SK-N-SH (cell line): ENCODE measurements at regions not wholly inside any gene's neighbourhood (a gene's known extent, or its start where the extent isn't known, plus 50 kb on each side); places are given as distances from the start of the nearest gene placed in this dataset.

Source experiments
- CTCF ChIA-PET: fragments of 300-600, 350-600 bp; formaldehyde crosslinking; extraction: SDS; loops from one replicate; lab custom pipeline; 2021; lab: Yijun Ruan, JAX
- POLR2A ChIA-PET: fragments of 350-600 bp; sonication (Branson Sonifier 250); formaldehyde crosslinking; extraction: SDS; loops from one replicate; lab custom pipeline; 2020; ENCODE audit warnings: antibody characterized with exemption, inconsistent platforms; lab: Yijun Ruan, JAX
- DNase-seq: peaks from one replicate; pipeline ENCODE4 v3.0.0; 2012
- H2AFZ ChIP-seq: fragments of 200-600 bp; sonication (generic); 2 replicates; pipeline ENCODE4 v1.8.1; 2016; ENCODE audit warnings: antibody characterized with exemption, mild to moderate bottlenecking, low read depth
- H3F3A ChIP-seq: fragments of 200-600 bp; sonication (generic); replicated peaks from 2 replicates; pipeline ENCODE3; 2016; ENCODE audit warnings: antibody characterized with exemption, mild to moderate bottlenecking; ENCODE audit not compliant: insufficient read depth
- H3K27ac ChIP-seq, 2 experiments: fragments of 200-500 bp in 1 of 2; fragments of 200-600 bp in 1 of 2; sonication (Bioruptor generic) in 1 of 2; sonication (generic), shearing (Covaris generic) in 1 of 2; 2 replicates each; pipeline versions ENCODE4 v1.5.1 to v1.6.1; 2014 to 2016; ENCODE audit warnings: low read depth in 2 of 2, inconsistent platforms in 1 of 2, low read length in 1 of 2, mild to moderate bottlenecking in 1 of 2, mixed read lengths in 1 of 2
- H3K27me3 ChIP-seq: fragments of 200-600 bp; sonication (generic), shearing (Covaris generic); 2 replicates; pipeline ENCODE4 v1.6.1; 2016; ENCODE audit warnings: mixed run types; ENCODE audit not compliant: insufficient read depth
- H3K36me3 ChIP-seq, 2 experiments: fragments of 200-500 bp in 1 of 2; fragments of 200-600 bp in 1 of 2; sonication (Bioruptor generic) in 1 of 2; sonication (generic) in 1 of 2; replicated peaks in 1 of 2; 2 replicates each; pipeline versions ENCODE3 to v1.5.1; 2014 to 2016; ENCODE audit warnings: low read length in 1 of 2, mild to moderate bottlenecking in 1 of 2; ENCODE audit not compliant: insufficient read depth in 2 of 2, control insufficient read depth in 1 of 2
- H3K4me1 ChIP-seq, 2 experiments: fragments of 200-500 bp in 1 of 2; fragments of 200-600 bp in 1 of 2; sonication (Bioruptor generic) in 1 of 2; sonication (generic), shearing (Covaris generic) in 1 of 2; 2 replicates each; pipeline versions ENCODE4 v1.5.1 to v1.6.1; 2014 to 2016; ENCODE audit warnings: low read depth in 1 of 2, low read length in 1 of 2, mixed run types in 1 of 2; ENCODE audit not compliant: insufficient read depth in 2 of 2, control insufficient read depth in 1 of 2
- H3K4me2 ChIP-seq: fragments of 200-600 bp; sonication (generic), shearing (Covaris generic); 2 replicates; pipeline ENCODE4 v1.6.1; 2017; ENCODE audit warnings: mixed run types
- H3K4me3 ChIP-seq, 2 experiments: fragments of 200-500 bp in 1 of 2; fragments of 200-600 bp in 1 of 2; sonication (Bioruptor generic) in 1 of 2; sonication (generic), shearing (Covaris generic) in 1 of 2; 2 replicates each; pipeline versions ENCODE4 v1.5.1 to v1.8.1; 2014 to 2016; ENCODE audit warnings: low read depth in 2 of 2, inconsistent platforms in 1 of 2, low read length in 1 of 2, mild to moderate bottlenecking in 1 of 2, mixed read lengths in 1 of 2, moderate library complexity in 1 of 2
- H3K79me2 ChIP-seq: fragments of 200-600 bp; sonication (generic); 2 replicates; pipeline ENCODE4 v1.8.1; 2017; ENCODE audit warnings: mild to moderate bottlenecking; ENCODE audit not compliant: insufficient read depth
- H3K9ac ChIP-seq: fragments of 200-600 bp; sonication (generic); 2 replicates; pipeline ENCODE4 v1.6.1; 2017; ENCODE audit warnings: mixed run types
- H3K9me2 ChIP-seq: fragments of 200-600 bp; sonication (generic); 2 replicates; pipeline ENCODE4 v1.6.1; 2017; ENCODE audit warnings: mixed run types
- H3K9me3 ChIP-seq: fragments of 200-600 bp; sonication (generic); 2 replicates; pipeline ENCODE4 v1.6.1; 2017; ENCODE audit warnings: mixed run types, mild to moderate bottlenecking, moderate library complexity
- H4K20me1 ChIP-seq: fragments of 200-600 bp; sonication (generic); 2 replicates; pipeline ENCODE4 v1.6.1; 2017; ENCODE audit warnings: mild to moderate bottlenecking, mixed run types; ENCODE audit not compliant: insufficient read depth
- EZH2phosphoT487 ChIP-seq: fragments of 200-600 bp; sonication (generic); IDR thresholded peaks from 2 replicates; pipeline ENCODE4 v1.6.1; 2017; ENCODE audit warnings: low read depth, mixed run types, mild to moderate bottlenecking, antibody characterized with exemption, moderate library complexity, borderline replicate concordance
- FOSL2 ChIP-seq: IDR thresholded peaks from 2 replicates; pipeline ENCODE4 v1.4.0; 2012; ENCODE audit warnings: low read depth, mild to moderate bottlenecking, moderate library complexity, borderline replicate concordance
- FOXJ3 ChIP-seq: sonication (generic); formaldehyde crosslinking; IDR thresholded peaks from 2 replicates; pipeline ENCODE4 v1.5.1; 2020; ENCODE audit warnings: mild to moderate bottlenecking, missing genetic modification reagents
- JUND ChIP-seq: IDR thresholded peaks from 2 replicates; pipeline ENCODE4 v1.4.0; 2012
- MEF2A ChIP-seq: IDR thresholded peaks from 2 replicates; pipeline ENCODE4 v1.4.0; 2012; ENCODE audit warnings: low read depth, borderline replicate concordance
- NFIC ChIP-seq: IDR thresholded peaks from 2 replicates; pipeline ENCODE4 v1.4.0; 2012; ENCODE audit warnings: borderline replicate concordance
- NRF1 ChIP-seq: IDR thresholded peaks from 2 replicates; pipeline ENCODE4 v1.6.1; 2012; ENCODE audit warnings: low read depth, mild to moderate bottlenecking, low read length
- RAD21 ChIP-seq: IDR thresholded peaks from 2 replicates; pipeline ENCODE4 v1.6.1; 2012; ENCODE audit warnings: mild to moderate bottlenecking, low read length
- RCOR1 ChIP-seq: fragments of 150-350 bp; IDR thresholded peaks from 2 replicates; pipeline ENCODE4 v1.6.1; 2017; ENCODE audit warnings: antibody characterized with exemption, low read length
- SIN3A ChIP-seq: IDR thresholded peaks from 2 replicates; pipeline ENCODE4 v1.6.1; 2012; ENCODE audit warnings: low read depth, mild to moderate bottlenecking, low read length, moderate library complexity, borderline replicate concordance
- TEAD4 ChIP-seq: IDR thresholded peaks from 2 replicates; pipeline ENCODE4 v1.4.0; 2012; ENCODE audit warnings: mild to moderate bottlenecking, borderline replicate concordance; ENCODE audit not compliant: insufficient read depth
- WGBS: methylation state at CpG from one replicate; pipeline ENCODE4 v1.1.6; 2017; ENCODE audit warnings: low lambda C conversion rate; 5-methylcytosine and 5-hydroxymethylcytosine counted together
- TF ChIP-seq, protein P1 (sequence below): IDR thresholded peaks from 2 replicates; pipeline ENCODE4 v1.4.0; 2012; ENCODE audit warnings: low read depth, borderline replicate concordance

- TF ChIP-seq, protein P1, sequence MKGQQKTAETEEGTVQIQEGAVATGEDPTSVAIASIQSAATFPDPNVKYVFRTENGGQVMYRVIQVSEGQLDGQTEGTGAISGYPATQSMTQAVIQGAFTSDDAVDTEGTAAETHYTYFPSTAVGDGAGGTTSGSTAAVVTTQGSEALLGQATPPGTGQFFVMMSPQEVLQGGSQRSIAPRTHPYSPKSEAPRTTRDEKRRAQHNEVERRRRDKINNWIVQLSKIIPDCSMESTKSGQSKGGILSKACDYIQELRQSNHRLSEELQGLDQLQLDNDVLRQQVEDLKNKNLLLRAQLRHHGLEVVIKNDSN: no peak
- no peak for TF ChIP-seq RCOR1
- no peak for TF ChIP-seq TEAD4
- TF ChIP-seq NRF1: no peak
- no peak for TF ChIP-seq SIN3A
These were observed 562.8 kb upstream of the POU3F4 start (continued) for GRCh38 chrX:82945332-82945731.

DNA sequence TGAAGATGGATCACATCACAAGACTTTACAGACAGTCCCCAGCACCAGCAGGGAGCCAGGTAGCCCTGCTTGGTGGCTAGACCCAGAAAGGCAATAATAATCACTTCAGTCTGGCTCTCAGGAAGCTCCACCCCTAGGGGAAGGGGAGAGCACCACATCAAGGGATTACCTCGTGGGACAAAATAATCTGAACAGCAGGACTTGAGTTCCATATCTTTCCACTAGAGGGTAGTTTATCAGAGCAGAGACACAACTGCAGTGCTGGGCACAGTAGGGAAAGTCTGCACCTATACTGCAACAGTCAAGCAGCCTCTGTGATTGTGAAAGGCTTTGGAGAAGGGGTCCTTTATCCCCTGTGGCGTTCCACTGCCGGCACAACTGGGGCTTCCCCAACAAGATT lies 547.0 kb upstream of the POU3F4 start:
- CTCF ChIA-PET: interaction anchor here (0.5 kb wide), 1 partner anchor 1373 kb away, joined by 3 read pairs; no protein-coding TSS in a partner anchor
- H3K79me2 ChIP-seq: no peaks in the 10 kb centered on the region
- no peak overlapping the region for H3K27ac ChIP-seq
- 0% methylated on average over 2 of the region's 3 CpGs for WGBS
- TF ChIP-seq MEF2A: no peak
- no peak for TF ChIP-seq JUND
- H3K27me3 ChIP-seq: no peaks in the 10 kb centered on the region
- no peak for DNase-seq
- POLR2A ChIA-PET: no interaction called here
- no peaks in the 10 kb centered on the region for H3K36me3 ChIP-seq
- H3K9me2 ChIP-seq: no peaks in the 10 kb centered on the region
- H4K20me1 ChIP-seq: no peaks in the 10 kb centered on the region
- H3K9ac ChIP-seq: no peak overlapping the region
- H3K4me1 ChIP-seq: no peaks in the 10 kb centered on the region
- H3K4me3 ChIP-seq: no peak overlapping the region
- H3K9me3 ChIP-seq: no peaks in the 10 kb centered on the region
- H3F3A ChIP-seq: no peaks in the 10 kb centered on the region
- no peak overlapping the region for H2AFZ ChIP-seq
- no peak overlapping the region for H3K4me2 ChIP-seq

DNA sequence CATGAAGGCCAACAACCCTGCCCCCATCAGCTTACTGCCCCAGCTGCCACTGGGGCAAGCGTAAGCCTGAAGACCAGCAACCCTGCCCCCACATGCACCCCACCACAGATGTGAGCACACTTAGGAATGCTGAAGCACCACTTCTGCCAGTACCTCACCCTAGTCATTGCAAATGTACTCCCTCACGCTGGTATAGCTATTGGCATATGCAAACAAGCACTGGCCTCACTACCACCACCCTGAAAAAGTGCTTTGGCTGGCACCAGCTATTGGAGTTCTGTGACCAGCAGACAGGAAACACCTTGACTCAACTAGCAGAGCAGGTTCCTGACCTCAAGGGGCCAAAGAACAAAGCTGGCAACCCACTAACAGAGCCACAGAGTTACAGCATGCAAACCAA lies 534.4 kb upstream of the POU3F4 start:
- DNase-seq: no peak
- Histone ChIP-seq H3K9me2 (no peaks in the 10 kb centered on the region), H3K4me1 (no peaks in the 10 kb centered on the region), H3K9ac (no peak overlapping the region), H3K9me3 (no peaks in the 10 kb centered on the region), H2AFZ (no peak overlapping the region), H3K4me3 (no peak overlapping the region), H3K36me3 (no peaks in the 10 kb centered on the region), H3K27ac (no peak overlapping the region), H3F3A (no peaks in the 10 kb centered on the region), H3K4me2 (no peak overlapping the region), H3K27me3 (no peaks in the 10 kb centered on the region), H4K20me1 (no peaks in the 10 kb centered on the region), H3K79me2 (no peaks in the 10 kb centered on the region)
- ChIA-PET POLR2A (no interaction called here), CTCF (no interaction called here)
- 0% methylated on average over 1 of the region's 2 CpGs for WGBS
- TF ChIP-seq JUND: no peak
- no peak for TF ChIP-seq FOXJ3 (CRISPR knock-in tag)
- no peak for TF ChIP-seq RCOR1
- no peak for TF ChIP-seq FOSL2
- TF ChIP-seq RAD21: no peak
- no peak for TF ChIP-seq MEF2A
- no peak for TF ChIP-seq NFIC
- no peak for TF ChIP-seq EZH2phosphoT487
